K562 (cell line): ENCODE measurements at regions not wholly inside any gene's neighbourhood (a gene's known extent, or its start where the extent isn't known, plus 50 kb on each side); places are given as distances from the start of the nearest gene placed in this dataset.

Experiments
- CTCF ChIP-seq, 3 experiments: IDR thresholded peaks in 2 of 3; conservative IDR thresholded peaks in 1 of 3; 2 replicates each; pipeline ENCODE4 v1.5.1; 2011 to 2012; ENCODE audit warnings: low read length in 3 of 3, mild to moderate bottlenecking in 3 of 3, control low read depth in 2 of 3, improper control_type of control experiment in 1 of 3, inconsistent platforms in 1 of 3, low read depth in 1 of 3, mixed read lengths in 1 of 3, moderate library complexity in 1 of 3; ENCODE audit not compliant: insufficient read depth in 2 of 3
- DDX20 ChIP-seq: fragments of 450-650 bp; IDR thresholded peaks from 2 replicates; pipeline ENCODE4 v1.6.1; 2016; ENCODE audit warnings: missing genetic modification characterization, low read depth, mild to moderate bottlenecking, missing compliant biosample characterization, moderate library complexity
- EP300 ChIP-seq: IDR thresholded peaks from 2 replicates; pipeline ENCODE4 v1.6.1; 2012; ENCODE audit warnings: low read length, improper control_type of control experiment
- FOS ChIP-seq: IDR thresholded peaks from 3 replicates; pipeline ENCODE4 v1.6.1; 2011; ENCODE audit not compliant: insufficient read length; ENCODE audit errors: extremely low read depth
- HCFC1 ChIP-seq: IDR thresholded peaks from 2 replicates; pipeline ENCODE4 v1.6.1; 2012; ENCODE audit warnings: low read depth, low read length, improper control_type of control experiment
- HMG20A ChIP-seq: fragments of 450-650 bp; formaldehyde crosslinking; conservative IDR thresholded peaks from 2 replicates; pipeline ENCODE4 v1.4.0; 2020; ENCODE audit warnings: mild to moderate bottlenecking, mixed read lengths
- KAT7 ChIP-seq: sonication (generic); formaldehyde crosslinking; IDR thresholded peaks from 2 replicates; pipeline ENCODE4 v1.8.0; 2022; ENCODE audit warnings: missing genetic modification reagents, mild to moderate bottlenecking, borderline replicate concordance
- NR3C1 ChIP-seq: sonication (generic); formaldehyde crosslinking; IDR thresholded peaks from 2 replicates; pipeline ENCODE4 v1.8.1; 2022; ENCODE audit warnings: missing genetic modification reagents
- POLR2A ChIP-seq: fragments of 450-650 bp; conservative IDR thresholded peaks from 2 replicates; pipeline ENCODE4 v1.6.1; 2016
- POLR2AphosphoS5 ChIP-seq: IDR thresholded peaks from 2 replicates; pipeline ENCODE4 v1.6.1; 2011; ENCODE audit warnings: mild to moderate bottlenecking, low read depth, low read length, moderate library complexity; ENCODE audit not compliant: control insufficient read depth, insufficient read depth
- TGIF2 ChIP-seq: sonication (generic); formaldehyde crosslinking; IDR thresholded peaks from 2 replicates; pipeline ENCODE4 v1.8.1; 2022; ENCODE audit warnings: mild to moderate bottlenecking, missing genetic modification reagents, moderate library complexity
- ZNF407 ChIP-seq: fragments of 450-650 bp; IDR thresholded peaks from 2 replicates; pipeline ENCODE4 v1.6.1; 2016; ENCODE audit warnings: low read depth

GRCh38 chr11:112753706-112754105 is 207.5 kb upstream of the NCAM1 start:
- TF ChIP-seq POLR2AphosphoS5 (no peak), ZNF407 (no peak), HMG20A (CRISPR knock-in tag) (no peak), POLR2A (no peak), KAT7 (CRISPR knock-in tag) (no peak), DDX20 (tag) (no peak), CTCF (IDR thresholded peaks at IDR 0.05 in 2 of 3, conservative IDR thresholded peaks at IDR 0.05 in 1 of 3; ENCODE audit: insufficient read depth in 2 of 3, low read depth in 1 of 3, low read length in 3 of 3) (no peak), HCFC1 (no peak), NR3C1 (CRISPR knock-in tag) (no peak), FOS (no peak), TGIF2 (CRISPR knock-in tag) (no peak), EP300 (no peak)
